ENCODE measurements at regions not wholly inside any gene's neighbourhood (a gene's known extent, or its start where the extent isn't known, plus 50 kb on each side); places are given as distances from the start of the nearest gene placed in this dataset.
"Not testable (repeated sequence)": the region's sequence is repeated elsewhere in the genome, so short reads cannot be mapped to it uniquely, and the experiment has no call there.

DNA sequence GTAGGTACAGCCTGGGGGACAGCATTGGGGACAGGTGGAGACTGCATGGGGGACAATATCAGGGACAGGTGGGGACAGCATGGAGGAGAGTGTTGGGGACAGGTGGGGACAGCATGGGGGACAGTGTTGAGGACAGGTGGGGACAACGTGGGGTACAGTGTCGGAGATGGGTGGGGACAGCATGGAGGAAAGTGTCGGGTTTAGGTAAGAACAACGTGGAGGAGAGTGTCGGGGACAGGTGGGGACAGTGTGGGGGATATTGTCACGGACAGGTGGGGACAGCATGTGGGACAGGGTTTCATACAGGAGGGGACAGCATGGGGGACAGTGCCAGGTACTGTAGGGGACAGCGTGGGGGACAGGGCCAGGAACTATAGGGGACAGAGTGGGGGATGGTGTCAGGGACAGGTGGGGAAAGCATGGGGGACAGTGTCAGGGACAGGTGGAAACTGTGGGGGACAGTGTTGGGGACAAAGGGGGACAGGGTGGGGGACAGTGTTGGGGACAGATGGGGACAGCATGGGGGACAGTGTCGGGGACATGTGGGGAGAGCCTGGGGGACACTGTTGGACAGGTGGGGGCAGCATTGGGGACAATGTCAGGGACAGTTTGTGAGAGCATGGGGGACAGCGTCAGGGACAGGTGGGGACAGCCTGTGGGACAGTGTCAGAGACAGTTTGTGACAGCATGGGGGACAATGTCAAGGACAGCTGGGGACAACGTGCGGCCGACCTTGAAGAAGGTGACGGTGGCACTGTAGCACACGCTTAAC is 213.1 kb downstream of the TMEM121 start:
- Histone ChIP-seq H3K36me3 (ENCODE audit: low read depth, missing control alignments) (no peaks in the 10 kb centered on the region), H3K27me3 (no peaks in the 10 kb centered on the region), H3K4me1 (no peaks in the 10 kb centered on the region), H3K27ac (no peak overlapping the region), H3K9me3 (no peaks in the 10 kb centered on the region), H3K4me3 (no peak overlapping the region)
- DNase-seq: no peak
- intact Hi-C loops (cut with DNase I; ENCODE audit: low total_unique reads): no loop called here
- WGBS, 2 donors: 87 to 88% methylated on average over 14 of the region's 14 CpGs
- no peak for TF ChIP-seq POLR2A (IDR thresholded peaks at IDR 0.05)
- TF ChIP-seq, protein P1, sequence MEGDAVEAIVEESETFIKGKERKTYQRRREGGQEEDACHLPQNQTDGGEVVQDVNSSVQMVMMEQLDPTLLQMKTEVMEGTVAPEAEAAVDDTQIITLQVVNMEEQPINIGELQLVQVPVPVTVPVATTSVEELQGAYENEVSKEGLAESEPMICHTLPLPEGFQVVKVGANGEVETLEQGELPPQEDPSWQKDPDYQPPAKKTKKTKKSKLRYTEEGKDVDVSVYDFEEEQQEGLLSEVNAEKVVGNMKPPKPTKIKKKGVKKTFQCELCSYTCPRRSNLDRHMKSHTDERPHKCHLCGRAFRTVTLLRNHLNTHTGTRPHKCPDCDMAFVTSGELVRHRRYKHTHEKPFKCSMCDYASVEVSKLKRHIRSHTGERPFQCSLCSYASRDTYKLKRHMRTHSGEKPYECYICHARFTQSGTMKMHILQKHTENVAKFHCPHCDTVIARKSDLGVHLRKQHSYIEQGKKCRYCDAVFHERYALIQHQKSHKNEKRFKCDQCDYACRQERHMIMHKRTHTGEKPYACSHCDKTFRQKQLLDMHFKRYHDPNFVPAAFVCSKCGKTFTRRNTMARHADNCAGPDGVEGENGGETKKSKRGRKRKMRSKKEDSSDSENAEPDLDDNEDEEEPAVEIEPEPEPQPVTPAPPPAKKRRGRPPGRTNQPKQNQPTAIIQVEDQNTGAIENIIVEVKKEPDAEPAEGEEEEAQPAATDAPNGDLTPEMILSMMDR (IDR thresholded peaks at IDR 0.05): no peak

GRCh38 chr14:105740272-105740671 is 213.9 kb downstream of the TMEM121 start:
- H3K27me3 ChIP-seq; H3K36me3 ChIP-seq (ENCODE audit: low read depth, missing control alignments); H3K4me1 ChIP-seq; H3K27ac ChIP-seq; H3K9me3 ChIP-seq; intact Hi-C loops (cut with DNase I; ENCODE audit: low total_unique reads); DNase-seq; H3K4me3 ChIP-seq: not testable (repeated sequence)
- WGBS, 2 donors: 90% methylated on average over 13 of the region's 18 CpGs; no CpG with 5 or more reads in 1 of the 2 donors

GRCh38 chr14:105740961-105741360 is 214.6 kb downstream of the TMEM121 start:
- intact Hi-C loops (cut with DNase I; ENCODE audit: low total_unique reads); H3K27ac ChIP-seq; H3K36me3 ChIP-seq (ENCODE audit: low read depth, missing control alignments); H3K27me3 ChIP-seq; H3K4me1 ChIP-seq; H3K9me3 ChIP-seq; H3K4me3 ChIP-seq; DNase-seq: not testable (repeated sequence)
- 73% methylated on average over 3 of the region's 14 CpGs; no CpG with 5 or more reads in 1 of the 2 donors for WGBS, 2 donors

- H3K36me3 ChIP-seq (ENCODE audit: low read depth, missing control alignments); H3K4me1 ChIP-seq; DNase-seq; intact Hi-C loops (cut with DNase I; ENCODE audit: low total_unique reads); H3K27me3 ChIP-seq; H3K9me3 ChIP-seq; H3K27ac ChIP-seq; H3K4me3 ChIP-seq: not testable (repeated sequence)
- WGBS, 2 donors: 89 to 90% methylated on average over 21 to 26 of the region's 29 CpGs
These were observed 215.5 kb downstream of the TMEM121 start for GRCh38 chr14:105741707-105742530.

DNA sequence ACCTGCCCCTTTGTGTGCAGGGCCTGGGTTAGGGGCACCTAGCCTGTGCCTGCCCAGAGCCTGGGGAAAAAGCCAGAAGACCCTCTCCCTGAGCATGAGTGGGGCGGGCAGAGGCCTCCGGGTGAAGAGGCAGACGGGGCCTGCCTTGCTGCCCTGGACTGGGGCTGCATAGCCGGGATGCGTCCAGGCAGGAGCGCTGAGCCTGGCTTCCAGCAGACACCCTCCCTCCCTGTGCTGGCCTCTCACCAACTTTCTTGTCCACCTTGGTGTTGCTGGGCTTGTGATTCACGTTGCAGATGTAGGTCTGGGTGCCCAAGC is 216.1 kb downstream of the TMEM121 start:
- no peak for DNase-seq
- Histone ChIP-seq H3K4me1 (no peaks in the 10 kb centered on the region), H3K27me3 (no peaks in the 10 kb centered on the region), H3K9me3 (no peaks in the 10 kb centered on the region), H3K4me3 (no peak overlapping the region), H3K36me3 (ENCODE audit: low read depth, missing control alignments) (no peaks in the 10 kb centered on the region), H3K27ac (no peak overlapping the region)
- WGBS, 2 donors: 80 to 92% methylated on average over 4 to 7 of the region's 7 CpGs
- no peak for TF ChIP-seq POLR2A (IDR thresholded peaks at IDR 0.05)
- TF ChIP-seq, protein P1 (IDR thresholded peaks at IDR 0.05): no peak
- intact Hi-C loops (cut with DNase I; ENCODE audit: low total_unique reads): no loop called here

- H3K4me3 ChIP-seq; H3K27ac ChIP-seq; H3K27me3 ChIP-seq; H3K4me1 ChIP-seq; intact Hi-C loops (cut with DNase I; ENCODE audit: low total_unique reads); H3K9me3 ChIP-seq; H3K36me3 ChIP-seq (ENCODE audit: low read depth, missing control alignments); DNase-seq: not testable (repeated sequence)
- WGBS, 2 donors: 78 to 80% methylated on average over 8 to 25 of the region's 33 CpGs
These were observed 216.7 kb downstream of the TMEM121 start for GRCh38 chr14:105742904-105743701.

GRCh38 chr14:105744213-105744787 is 217.9 kb downstream of the TMEM121 start:
- H3K9me3 ChIP-seq; H3K36me3 ChIP-seq (ENCODE audit: low read depth, missing control alignments); H3K27ac ChIP-seq; intact Hi-C loops (cut with DNase I; ENCODE audit: low total_unique reads); H3K27me3 ChIP-seq; H3K4me1 ChIP-seq; H3K4me3 ChIP-seq; DNase-seq: not testable (repeated sequence)
- WGBS, 2 donors: 49 to 55% methylated on average over 3 to 6 of the region's 10 CpGs

Data from testis (tissue), 2 donors.